ENCODE measurements at regions not wholly inside any gene's neighbourhood (a gene's known extent, or its start where the extent isn't known, plus 50 kb on each side); places are given as distances from the start of the nearest gene placed in this dataset.

DNA sequence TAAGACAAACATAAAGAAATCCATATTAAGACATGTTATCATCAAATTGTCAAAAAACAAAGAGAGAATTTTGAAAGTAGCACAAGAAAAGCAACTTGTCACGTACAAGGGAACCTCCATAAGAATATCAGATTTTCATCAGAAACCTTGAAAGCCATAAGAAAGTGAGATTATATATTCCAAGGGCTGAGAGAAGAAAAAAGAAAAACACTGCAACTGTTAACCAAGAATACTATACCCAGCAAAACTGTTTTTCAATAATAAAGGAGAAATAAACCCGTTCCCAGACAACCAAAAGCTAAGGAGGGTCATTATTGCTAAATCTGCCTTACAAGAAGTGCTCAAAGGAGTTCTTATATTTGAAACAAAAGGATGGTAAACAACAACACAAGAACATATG is 94.7 kb upstream of the TSPAN8 start:
- no peak overlapping the region for H2AFZ ChIP-seq (ENCODE audit: low read length)
- no peaks in the 10 kb centered on the region for H3K79me2 ChIP-seq (ENCODE audit: insufficient read depth, low read depth, low read length)
- DNase-seq (ENCODE audit: low spot score): no peak
- H3K36me3 ChIP-seq (ENCODE audit: insufficient read depth, low read length): no peaks in the 10 kb centered on the region
- no peak overlapping the region for H3K4me2 ChIP-seq (ENCODE audit: low read length)
- no peak overlapping the region for H3K4me3 ChIP-seq (ENCODE audit: low read depth, low read length, poor library complexity, severe bottlenecking)
- no peaks in the 10 kb centered on the region for H3K4me1 ChIP-seq (ENCODE audit: insufficient read depth, low read length, poor library complexity, severe bottlenecking)
- H3K27ac ChIP-seq (ENCODE audit: low read depth, low read length, poor library complexity, severe bottlenecking): no peak overlapping the region
- BruUV-seq (replicated peaks): no TSS peak
- H3K9me3 ChIP-seq (ENCODE audit: low read length): peaks cover 5% of the 10 kb centered on the region; the same call in 1 of the 2 replicates
- POLR2A ChIA-PET: interaction anchor here (0.6 kb wide), 1 partner anchor 368 kb away, joined by 3 read pairs; no protein-coding TSS in a partner anchor
- CTCF ChIA-PET (ENCODE audit: unreplicated experiment): no interaction called here
- H4K20me1 ChIP-seq (ENCODE audit: insufficient read depth, low read length): no peaks in the 10 kb centered on the region
- intact Hi-C loops (cut with micrococcal nuclease; ENCODE audit: unreplicated experiment): no loop called here
- TF ChIP-seq EZH2phosphoT487 (IDR thresholded peaks at IDR 0.05; ENCODE audit: borderline replicate concordance, low read depth, low read length): no peak
- TF ChIP-seq, protein P1, sequence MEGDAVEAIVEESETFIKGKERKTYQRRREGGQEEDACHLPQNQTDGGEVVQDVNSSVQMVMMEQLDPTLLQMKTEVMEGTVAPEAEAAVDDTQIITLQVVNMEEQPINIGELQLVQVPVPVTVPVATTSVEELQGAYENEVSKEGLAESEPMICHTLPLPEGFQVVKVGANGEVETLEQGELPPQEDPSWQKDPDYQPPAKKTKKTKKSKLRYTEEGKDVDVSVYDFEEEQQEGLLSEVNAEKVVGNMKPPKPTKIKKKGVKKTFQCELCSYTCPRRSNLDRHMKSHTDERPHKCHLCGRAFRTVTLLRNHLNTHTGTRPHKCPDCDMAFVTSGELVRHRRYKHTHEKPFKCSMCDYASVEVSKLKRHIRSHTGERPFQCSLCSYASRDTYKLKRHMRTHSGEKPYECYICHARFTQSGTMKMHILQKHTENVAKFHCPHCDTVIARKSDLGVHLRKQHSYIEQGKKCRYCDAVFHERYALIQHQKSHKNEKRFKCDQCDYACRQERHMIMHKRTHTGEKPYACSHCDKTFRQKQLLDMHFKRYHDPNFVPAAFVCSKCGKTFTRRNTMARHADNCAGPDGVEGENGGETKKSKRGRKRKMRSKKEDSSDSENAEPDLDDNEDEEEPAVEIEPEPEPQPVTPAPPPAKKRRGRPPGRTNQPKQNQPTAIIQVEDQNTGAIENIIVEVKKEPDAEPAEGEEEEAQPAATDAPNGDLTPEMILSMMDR (conservative IDR thresholded peaks at IDR 0.05; ENCODE audit: low read length): no peak
- H3K9me2 ChIP-seq (ENCODE audit: insufficient read depth, low read length): no peaks in the 10 kb centered on the region

DNA sequence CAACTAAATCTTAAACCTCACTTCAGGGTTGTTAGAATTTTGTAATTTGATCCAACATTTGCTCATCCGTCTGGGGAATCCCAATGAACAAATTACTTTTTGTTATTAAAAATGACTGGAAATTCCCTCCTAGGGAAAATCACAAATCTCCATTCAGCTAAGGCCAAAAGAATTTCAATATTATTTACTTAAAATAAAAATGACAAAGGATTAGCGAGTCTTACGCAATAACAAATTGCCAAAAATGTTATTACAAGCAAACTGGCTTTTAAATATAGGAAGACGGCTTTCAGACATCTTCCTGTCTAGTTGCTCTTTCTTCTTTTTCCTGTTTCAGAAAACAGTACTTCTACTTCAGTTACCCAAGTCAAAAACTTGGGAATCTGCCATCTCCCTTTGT is 92.4 kb upstream of the TSPAN8 start:
- H4K20me1 ChIP-seq (ENCODE audit: insufficient read depth, low read length): no peaks in the 10 kb centered on the region
- ChIA-PET POLR2A (interaction anchor here (0.5 to 1.0 kb wide), 2 partner anchors 16 to 1240 kb away, joined by 4 read pairs; no protein-coding TSS in a partner anchor), CTCF (ENCODE audit: unreplicated experiment) (no interaction called here)
- DNase-seq (ENCODE audit: low spot score): no peak
- H3K36me3 ChIP-seq (ENCODE audit: insufficient read depth, low read length): no peaks in the 10 kb centered on the region
- H3K4me3 ChIP-seq (ENCODE audit: low read depth, low read length, poor library complexity, severe bottlenecking): no peak overlapping the region
- H3K9me2 ChIP-seq (ENCODE audit: insufficient read depth, low read length): no peaks in the 10 kb centered on the region
- H3K27ac ChIP-seq (ENCODE audit: low read depth, low read length, poor library complexity, severe bottlenecking): no peak overlapping the region
- H3K4me1 ChIP-seq (ENCODE audit: insufficient read depth, low read length, poor library complexity, severe bottlenecking): no peaks in the 10 kb centered on the region
- BruUV-seq (replicated peaks): no TSS peak
- H2AFZ ChIP-seq (ENCODE audit: low read length): no peak overlapping the region
- no peaks in the 10 kb centered on the region for H3K79me2 ChIP-seq (ENCODE audit: insufficient read depth, low read depth, low read length)
- intact Hi-C loops (cut with micrococcal nuclease; ENCODE audit: unreplicated experiment): no loop called here
- TF ChIP-seq, protein P1 (conservative IDR thresholded peaks at IDR 0.05; ENCODE audit: low read length): no peak
- no peak for TF ChIP-seq EZH2phosphoT487 (IDR thresholded peaks at IDR 0.05; ENCODE audit: borderline replicate concordance, low read depth, low read length)
- no peak overlapping the region for H3K4me2 ChIP-seq (ENCODE audit: low read length)
- peaks cover 5% of the 10 kb centered on the region; the same call in 1 of the 2 replicates for H3K9me3 ChIP-seq (ENCODE audit: low read length)

DNA sequence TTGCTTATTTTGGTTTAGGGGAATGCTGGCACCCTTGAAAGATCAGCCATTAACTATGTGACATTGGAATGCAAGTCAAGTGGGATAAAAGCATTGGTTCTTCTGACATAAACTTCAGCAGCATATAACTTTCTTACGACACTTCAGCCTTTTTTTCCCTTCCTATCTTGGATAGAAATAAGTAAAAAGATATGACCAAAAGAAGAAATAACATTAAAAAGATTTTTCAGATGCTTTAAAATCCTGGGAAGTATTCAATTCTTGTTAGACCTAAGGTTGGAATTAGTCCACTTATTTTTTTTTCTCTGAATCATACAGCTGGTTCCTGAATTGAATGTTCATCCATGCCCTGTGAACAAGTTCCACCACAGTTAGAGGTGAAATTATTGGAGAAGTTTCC is 85.6 kb upstream of the TSPAN8 start:
- Histone ChIP-seq H3K4me1 (ENCODE audit: insufficient read depth, low read length, poor library complexity, severe bottlenecking) (no peaks in the 10 kb centered on the region), H4K20me1 (ENCODE audit: insufficient read depth, low read length) (no peaks in the 10 kb centered on the region), H3K27ac (ENCODE audit: low read depth, low read length, poor library complexity, severe bottlenecking) (no peak overlapping the region), H3K4me3 (ENCODE audit: low read depth, low read length, poor library complexity, severe bottlenecking) (no peak overlapping the region), H3K9me2 (ENCODE audit: insufficient read depth, low read length) (no peaks in the 10 kb centered on the region), H3K36me3 (ENCODE audit: insufficient read depth, low read length) (no peaks in the 10 kb centered on the region), H2AFZ (ENCODE audit: low read length) (no peak overlapping the region), H3K79me2 (ENCODE audit: insufficient read depth, low read depth, low read length) (no peaks in the 10 kb centered on the region), H3K4me2 (ENCODE audit: low read length) (no peak overlapping the region), H3K9me3 (ENCODE audit: low read length) (no peaks in the 10 kb centered on the region)
- DNase-seq (ENCODE audit: low spot score): no peak
- TF ChIP-seq, protein P1 (conservative IDR thresholded peaks at IDR 0.05; ENCODE audit: low read length): no peak
- no peak for TF ChIP-seq EZH2phosphoT487 (IDR thresholded peaks at IDR 0.05; ENCODE audit: borderline replicate concordance, low read depth, low read length)
- intact Hi-C loops (cut with micrococcal nuclease; ENCODE audit: unreplicated experiment): no loop called here
- CTCF ChIA-PET (ENCODE audit: unreplicated experiment): no interaction called here
- no TSS peak for BruUV-seq (replicated peaks)
- POLR2A ChIA-PET: no interaction called here
